ENCODE measurements at regions not wholly inside any gene's neighbourhood (a gene's known extent, or its start where the extent isn't known, plus 50 kb on each side); places are given as distances from the start of the nearest gene placed in this dataset.

DNA sequence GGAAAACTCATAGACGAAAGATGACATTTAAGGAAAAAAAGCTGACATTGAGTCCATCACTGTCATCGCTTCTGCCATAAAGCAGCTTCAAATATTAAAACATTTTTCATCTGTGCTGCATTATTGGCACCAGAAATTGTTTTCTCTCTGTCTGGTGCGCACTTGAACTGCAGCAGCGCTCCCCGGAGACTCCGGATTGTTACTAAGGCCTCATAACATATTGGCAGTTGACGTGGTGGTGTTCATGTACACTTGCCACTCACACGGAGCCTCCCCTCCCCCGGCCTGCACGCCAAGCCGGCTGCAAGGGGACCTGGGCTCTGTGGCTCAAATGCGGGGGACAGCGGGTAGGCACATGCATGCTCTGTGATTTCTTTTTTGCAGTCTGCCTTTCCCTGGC is 203.2 kb downstream of the TSHZ3 start:
- TF ChIP-seq, protein P1, sequence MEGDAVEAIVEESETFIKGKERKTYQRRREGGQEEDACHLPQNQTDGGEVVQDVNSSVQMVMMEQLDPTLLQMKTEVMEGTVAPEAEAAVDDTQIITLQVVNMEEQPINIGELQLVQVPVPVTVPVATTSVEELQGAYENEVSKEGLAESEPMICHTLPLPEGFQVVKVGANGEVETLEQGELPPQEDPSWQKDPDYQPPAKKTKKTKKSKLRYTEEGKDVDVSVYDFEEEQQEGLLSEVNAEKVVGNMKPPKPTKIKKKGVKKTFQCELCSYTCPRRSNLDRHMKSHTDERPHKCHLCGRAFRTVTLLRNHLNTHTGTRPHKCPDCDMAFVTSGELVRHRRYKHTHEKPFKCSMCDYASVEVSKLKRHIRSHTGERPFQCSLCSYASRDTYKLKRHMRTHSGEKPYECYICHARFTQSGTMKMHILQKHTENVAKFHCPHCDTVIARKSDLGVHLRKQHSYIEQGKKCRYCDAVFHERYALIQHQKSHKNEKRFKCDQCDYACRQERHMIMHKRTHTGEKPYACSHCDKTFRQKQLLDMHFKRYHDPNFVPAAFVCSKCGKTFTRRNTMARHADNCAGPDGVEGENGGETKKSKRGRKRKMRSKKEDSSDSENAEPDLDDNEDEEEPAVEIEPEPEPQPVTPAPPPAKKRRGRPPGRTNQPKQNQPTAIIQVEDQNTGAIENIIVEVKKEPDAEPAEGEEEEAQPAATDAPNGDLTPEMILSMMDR (IDR thresholded peaks at IDR 0.05): no peak
- no peak for TF ChIP-seq POLR2A (IDR thresholded peaks at IDR 0.05)

Data from body of pancreas (tissue), 4 donors.